Neural progenitor cell (in vitro differentiated cells): ENCODE measurements at regions not wholly inside any gene's neighbourhood (a gene's known extent, or its start where the extent isn't known, plus 50 kb on each side); places are given as distances from the start of the nearest gene placed in this dataset.

Experiments used
- EZH2 ChIP-seq: fragments of 200-600 bp; sonication (generic); IDR thresholded peaks from 2 replicates; pipeline ENCODE4 v1.6.1; 2017; ENCODE audit warnings: antibody characterized with exemption, mild to moderate bottlenecking, moderate library complexity
- EZH2phosphoT487 ChIP-seq: fragments of 200-600 bp; sonication (generic); IDR thresholded peaks from 2 replicates; pipeline ENCODE4 v1.6.1; 2017; ENCODE audit warnings: antibody characterized with exemption
- TF ChIP-seq, protein P1 (sequence below): fragments of 200-600 bp; sonication (generic); IDR thresholded peaks from 2 replicates; pipeline ENCODE4 v1.5.1; 2017; ENCODE audit warnings: antibody characterized with exemption, mild to moderate bottlenecking

DNA sequence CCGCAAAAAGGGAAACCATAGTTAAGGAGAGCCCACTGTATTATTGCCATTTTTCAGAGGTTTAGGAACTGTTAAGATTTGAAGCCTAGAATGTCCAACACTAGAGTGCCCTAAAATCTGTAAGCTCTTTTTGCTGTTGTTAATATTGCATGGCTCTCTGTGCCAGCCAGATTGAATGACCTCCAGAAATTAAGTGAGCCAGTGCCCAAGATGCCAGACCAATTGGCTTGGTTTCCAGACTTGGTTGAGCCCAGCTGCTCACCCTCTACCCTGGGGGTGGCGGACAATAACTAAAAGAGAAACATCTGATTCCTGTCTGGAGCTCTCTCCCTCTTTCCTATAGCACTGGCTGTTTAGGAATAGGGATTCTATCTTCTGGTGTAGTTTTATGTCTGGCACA lies 340.1 kb downstream of the PHF14 start:
- TF ChIP-seq, protein P1, sequence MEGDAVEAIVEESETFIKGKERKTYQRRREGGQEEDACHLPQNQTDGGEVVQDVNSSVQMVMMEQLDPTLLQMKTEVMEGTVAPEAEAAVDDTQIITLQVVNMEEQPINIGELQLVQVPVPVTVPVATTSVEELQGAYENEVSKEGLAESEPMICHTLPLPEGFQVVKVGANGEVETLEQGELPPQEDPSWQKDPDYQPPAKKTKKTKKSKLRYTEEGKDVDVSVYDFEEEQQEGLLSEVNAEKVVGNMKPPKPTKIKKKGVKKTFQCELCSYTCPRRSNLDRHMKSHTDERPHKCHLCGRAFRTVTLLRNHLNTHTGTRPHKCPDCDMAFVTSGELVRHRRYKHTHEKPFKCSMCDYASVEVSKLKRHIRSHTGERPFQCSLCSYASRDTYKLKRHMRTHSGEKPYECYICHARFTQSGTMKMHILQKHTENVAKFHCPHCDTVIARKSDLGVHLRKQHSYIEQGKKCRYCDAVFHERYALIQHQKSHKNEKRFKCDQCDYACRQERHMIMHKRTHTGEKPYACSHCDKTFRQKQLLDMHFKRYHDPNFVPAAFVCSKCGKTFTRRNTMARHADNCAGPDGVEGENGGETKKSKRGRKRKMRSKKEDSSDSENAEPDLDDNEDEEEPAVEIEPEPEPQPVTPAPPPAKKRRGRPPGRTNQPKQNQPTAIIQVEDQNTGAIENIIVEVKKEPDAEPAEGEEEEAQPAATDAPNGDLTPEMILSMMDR, result no peak
- no peak for TF ChIP-seq EZH2phosphoT487
- TF ChIP-seq EZH2, result no peak
